IPS DF 4.7 (cell line): ENCODE measurements at regions not wholly inside any gene's neighbourhood (a gene's known extent, or its start where the extent isn't known, plus 50 kb on each side); places are given as distances from the start of the nearest gene placed in this dataset.
"Not testable (repeated sequence)": the region's sequence is repeated elsewhere in the genome, so short reads cannot be mapped to it uniquely, and the experiment has no call there.

Source experiments
- DNase-seq: peaks from one replicate; pipeline ENCODE4 v3.0.0-alpha.2; 2013; ENCODE audit warnings: low spot score; ENCODE audit errors: extremely low read depth

DNA sequence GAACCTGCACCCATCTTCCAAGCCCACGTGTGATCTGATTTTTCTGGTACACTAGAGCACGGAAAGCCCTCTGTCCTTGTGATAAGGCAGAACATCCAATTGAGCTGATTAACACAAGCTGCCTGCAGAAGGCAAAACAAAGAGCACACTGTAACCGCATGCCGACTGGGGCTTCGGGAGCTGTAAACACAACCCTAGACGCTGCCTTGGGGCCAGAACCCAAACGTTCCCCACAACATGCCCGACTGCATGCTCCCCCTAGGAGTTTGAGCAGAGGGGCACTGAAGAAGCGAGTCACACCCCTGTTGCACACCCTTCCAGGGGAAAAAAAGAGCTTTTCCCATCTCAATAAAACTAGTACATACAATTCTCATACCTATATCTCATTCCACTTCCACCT, 470.7 kb downstream of the HTR1B start:
- DNase-seq = no peak

DNA sequence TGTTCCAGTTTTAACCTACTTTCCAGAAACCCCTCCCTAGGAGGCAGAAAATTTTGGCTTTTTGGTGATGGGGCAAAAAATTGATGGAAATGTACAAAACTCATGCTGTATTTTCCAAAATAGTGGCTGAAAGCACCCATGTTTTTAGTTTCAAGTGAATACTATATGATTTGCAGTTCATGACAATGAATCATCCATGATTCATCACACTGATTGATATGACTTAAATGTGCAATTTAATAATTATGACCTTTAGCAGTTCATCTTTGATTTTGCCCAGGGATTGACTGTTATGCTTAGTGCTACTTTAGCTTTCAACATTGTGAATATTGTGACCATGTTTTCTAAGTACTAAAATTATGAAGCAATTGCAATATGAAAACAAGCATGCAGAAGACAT, 478.7 kb downstream of the HTR1B start:
- DNase-seq = no peak

- no peak for DNase-seq
These were observed 480.7 kb downstream of the HTR1B start for GRCh38 chr6:76982476-76983199.

GRCh38 chr6:76972474-76972873, 490.8 kb downstream of the HTR1B start:
- DNase-seq = no peak

- not testable (repeated sequence) for DNase-seq
These were observed 504.1 kb downstream of the HTR1B start for GRCh38 chr6:76959177-76959576.

GRCh38 chr6:76942203-76942966, 520.9 kb downstream of the HTR1B start:
- DNase-seq = no peak

DNA sequence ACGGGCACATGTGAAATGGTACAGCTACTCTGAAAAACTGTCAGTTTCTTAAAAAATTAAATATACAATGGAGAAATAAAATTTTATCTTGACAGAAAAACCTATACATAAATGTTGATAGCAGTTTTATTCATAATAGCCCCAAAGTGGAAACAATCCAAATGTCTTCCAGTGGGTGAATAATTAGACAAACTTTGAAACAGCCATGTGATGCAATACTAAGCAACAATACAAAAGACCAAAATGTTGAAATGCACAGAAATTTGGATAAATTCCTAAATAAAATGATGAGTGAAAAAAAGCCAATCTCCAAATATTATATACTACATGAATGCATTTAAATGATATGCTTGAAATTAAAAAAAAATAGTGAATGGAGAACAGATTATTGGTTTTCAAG, 523.1 kb downstream of the HTR1B start:
- DNase-seq = no peak

DNA sequence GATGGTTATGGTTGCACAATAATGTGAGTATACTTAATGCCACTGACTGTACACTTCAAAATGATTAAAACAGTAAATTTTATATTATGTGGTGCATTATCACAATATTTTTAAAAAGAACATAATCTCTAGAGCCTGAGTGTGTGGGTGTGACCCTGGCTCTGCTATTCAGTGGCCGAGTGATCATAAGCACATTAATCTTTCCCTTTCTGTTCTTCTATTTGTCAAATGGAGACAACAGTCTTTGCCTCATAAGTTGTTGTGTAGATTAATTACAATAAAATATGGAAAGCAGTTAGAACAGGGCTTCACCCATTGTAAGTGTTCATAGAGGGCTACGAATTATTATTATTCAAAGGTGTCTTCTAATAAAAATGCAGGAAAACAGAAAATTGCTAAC, 548.6 kb downstream of the HTR1B start:
- DNase-seq = no peak

DNA sequence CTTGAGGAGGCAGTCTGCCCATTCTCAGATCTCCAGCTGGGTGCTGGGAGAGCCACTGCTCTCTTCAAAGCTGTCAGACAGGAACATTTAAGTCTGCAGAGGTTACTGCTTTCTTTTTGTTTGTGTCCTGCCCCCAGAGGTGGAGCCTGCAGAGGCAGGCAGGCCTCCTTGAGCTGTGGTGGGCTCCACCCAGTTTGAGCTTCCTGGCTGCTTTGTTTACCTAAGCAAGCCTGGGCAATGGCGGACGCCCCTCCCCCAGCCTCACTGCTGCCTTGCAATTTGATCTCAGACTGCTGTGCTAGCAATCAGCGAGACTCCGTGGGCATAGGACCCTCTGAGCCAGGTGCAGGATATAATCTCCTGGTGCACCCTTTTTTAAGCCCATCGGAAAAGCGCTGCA, 557.8 kb downstream of the HTR1B start:
- not testable (repeated sequence) for DNase-seq

- no peak for DNase-seq
These were observed 570.7 kb downstream of the HTR1B start for GRCh38 chr6:76892542-76892941.

- DNase-seq = no peak
These were observed 574.9 kb downstream of the HTR1B start for GRCh38 chr6:76888351-76888750.

- DNase-seq = no peak
These were observed 576.4 kb downstream of the HTR1B start for GRCh38 chr6:76886900-76887299.

GRCh38 chr6:76885861-76886301, 577.4 kb downstream of the HTR1B start:
- no peak for DNase-seq

- DNase-seq = no peak
These were observed 581.9 kb downstream of the HTR1B start for GRCh38 chr6:76881414-76881813.

GRCh38 chr6:76876922-76877553, 586.3 kb downstream of the HTR1B start:
- peak; percentile 90 for DNase-seq

DNA sequence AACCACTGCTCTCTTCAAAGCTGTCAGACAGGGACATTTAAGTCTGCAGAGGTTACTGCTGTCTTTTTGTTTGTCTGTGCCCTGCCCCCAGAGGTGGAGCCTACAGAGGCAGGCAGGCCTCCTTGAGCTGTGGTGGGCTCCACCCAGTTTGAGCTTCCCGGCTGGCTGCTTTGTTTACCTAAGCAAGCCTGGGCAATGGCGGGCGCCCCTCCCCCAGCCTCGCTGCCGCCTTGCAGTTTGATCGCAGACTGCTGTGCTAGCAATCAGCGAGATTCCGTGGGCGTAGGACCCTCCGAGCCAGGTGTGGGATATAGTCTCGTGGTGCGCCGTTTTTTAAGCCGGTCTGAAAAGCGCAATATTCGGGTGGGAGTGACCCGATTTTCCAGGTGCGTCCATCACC, 586.9 kb downstream of the HTR1B start:
- DNase-seq = not testable (repeated sequence)

DNA sequence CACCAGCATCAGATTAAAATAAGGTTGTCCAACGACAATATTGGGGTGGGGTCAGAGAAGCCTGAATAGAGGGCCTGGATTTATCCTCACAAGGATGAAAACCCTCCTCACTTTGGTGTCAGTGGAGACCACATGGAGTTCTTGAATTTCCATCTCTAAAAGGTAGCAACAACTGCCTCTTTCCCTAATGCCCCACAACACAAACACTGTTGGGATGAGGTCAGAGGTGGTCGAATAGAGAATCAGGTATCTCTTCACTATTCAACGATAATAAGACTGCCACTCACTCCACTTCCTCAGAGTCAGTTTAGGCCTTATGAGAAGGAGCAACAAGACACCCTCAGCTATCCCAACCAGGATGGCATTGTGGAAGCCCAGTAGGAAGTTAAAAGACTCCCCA, 596.1 kb downstream of the HTR1B start:
- no peak for DNase-seq

GRCh38 chr6:76866091-76866915, 597.0 kb downstream of the HTR1B start:
- DNase-seq = no peak

DNA sequence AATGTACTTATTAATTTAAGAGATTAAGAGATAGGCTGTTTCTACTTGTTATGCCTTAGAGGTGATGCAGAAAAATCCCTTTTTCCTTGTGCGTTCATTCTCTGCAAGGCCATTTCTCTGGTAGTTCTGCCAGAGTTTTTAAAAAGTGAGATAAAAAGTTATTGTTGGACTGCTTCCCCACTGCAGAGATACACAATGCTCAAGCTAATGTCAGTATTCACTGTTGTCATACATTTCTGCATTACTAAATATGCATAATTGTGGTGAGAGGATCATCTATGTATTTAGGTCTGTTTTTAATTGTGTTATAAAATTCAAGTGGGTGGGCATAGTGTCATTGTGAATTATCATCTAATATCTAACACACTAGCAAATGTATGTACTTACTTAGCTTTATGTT, 600.4 kb downstream of the HTR1B start:
- DNase-seq = no peak

DNA sequence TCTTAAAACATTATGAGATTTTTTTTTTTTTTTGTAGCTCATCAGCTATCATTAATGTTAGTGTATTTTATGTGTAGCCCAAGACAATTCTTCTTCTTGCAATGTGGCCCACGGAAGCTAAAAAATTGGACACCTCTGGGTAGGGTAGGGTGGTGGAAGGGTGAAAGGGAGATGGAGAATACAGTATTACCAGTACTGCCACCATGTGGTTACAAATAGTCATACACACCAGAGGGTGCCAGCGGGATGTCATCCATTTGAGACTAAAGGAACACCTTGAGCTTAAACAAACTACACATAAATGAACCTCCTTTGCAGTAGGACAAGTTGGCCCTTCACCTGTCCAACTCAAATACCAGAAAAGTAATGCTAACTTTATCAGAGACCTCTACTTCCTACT, 601.9 kb downstream of the HTR1B start:
- peak; percentile 33 for DNase-seq

DNA sequence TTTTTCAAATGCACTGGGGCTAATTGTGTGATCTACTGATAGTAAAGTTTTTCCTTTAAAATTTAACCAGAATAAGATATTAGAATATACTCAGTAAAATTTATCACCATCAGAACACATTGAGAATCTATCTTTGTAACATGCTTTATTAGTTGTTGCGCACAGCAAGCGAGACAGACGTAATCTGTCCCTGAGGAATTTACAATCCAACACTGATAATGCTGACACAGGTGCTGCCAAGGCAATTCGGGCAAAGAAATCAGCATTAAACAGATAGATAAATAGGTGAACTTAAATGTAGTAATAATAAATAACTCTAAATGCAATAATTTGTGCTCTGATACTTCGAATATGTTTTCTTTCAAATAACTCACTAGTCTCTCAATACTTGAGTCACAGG, 607.2 kb downstream of the HTR1B start:
- no peak for DNase-seq

GRCh38 chr6:76852776-76853175, 610.5 kb downstream of the HTR1B start:
- DNase-seq = no peak
